ENCODE measurements at regions not wholly inside any gene's neighbourhood (a gene's known extent, or its start where the extent isn't known, plus 50 kb on each side); places are given as distances from the start of the nearest gene placed in this dataset.

- intact Hi-C loops (cut with DNase I, micrococcal nuclease) = no loop called here
- no peak for DNase-seq
- ATAC-seq = no peak
Observed at GRCh38 chr4:129900430-129900953, 804.5 kb downstream of the C4orf33 start.

GRCh38 chr4:129901205-129901604 is 805.3 kb downstream of the C4orf33 start:
- intact Hi-C loops (cut with DNase I, micrococcal nuclease) = no loop called here
- ATAC-seq (no peak), DNase-seq (no peak)

GRCh38 chr4:129903861-129904260 is 807.9 kb downstream of the C4orf33 start:
- DNase-seq (no peak), ATAC-seq (no peak)
- intact Hi-C loops (cut with DNase I, micrococcal nuclease) = no loop called here

- DNase-seq (no peak), ATAC-seq (no peak)
- intact Hi-C loops (cut with DNase I, micrococcal nuclease) = no loop called here
Observed at GRCh38 chr4:129905256-129905655, 809.3 kb downstream of the C4orf33 start.

DNA sequence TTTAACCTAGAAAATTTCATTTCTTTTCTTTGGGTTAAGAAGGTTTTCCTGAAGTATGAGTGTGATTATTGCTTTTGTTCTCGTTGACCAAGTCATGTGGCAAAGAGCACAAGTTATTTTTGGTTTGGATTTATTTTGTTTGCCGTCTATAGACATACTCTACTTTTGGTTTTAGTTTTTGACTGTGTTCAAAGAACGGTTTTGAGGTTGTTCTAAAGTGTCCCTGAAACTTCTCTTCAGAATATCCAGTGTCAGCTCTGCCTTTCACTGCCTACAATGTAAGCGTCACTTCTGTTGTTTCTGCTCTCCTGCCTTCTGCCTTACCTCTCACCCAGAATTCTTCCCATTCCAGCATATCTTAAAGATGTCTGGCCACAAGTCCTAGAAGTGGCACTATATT is 812.2 kb downstream of the C4orf33 start:
- intact Hi-C loops (cut with DNase I, micrococcal nuclease) = no loop called here
- DNase-seq = no peak
- ATAC-seq = no peak

GRCh38 chr4:129916991-129917390 is 821.0 kb downstream of the C4orf33 start:
- intact Hi-C loops (cut with DNase I, micrococcal nuclease) = no loop called here
- DNase-seq (no peak), ATAC-seq (no peak)

GRCh38 chr4:129917651-129918050 is 821.7 kb downstream of the C4orf33 start:
- intact Hi-C loops (cut with DNase I, micrococcal nuclease) = no loop called here
- ATAC-seq (no peak), DNase-seq (no peak)

GRCh38 chr4:129926936-129927335 is 831.0 kb downstream of the C4orf33 start:
- DNase-seq = no peak
- ATAC-seq = no peak
- intact Hi-C loops (cut with DNase I, micrococcal nuclease) = no loop called here

GRCh38 chr4:129929052-129929451 is 833.1 kb downstream of the C4orf33 start:
- DNase-seq (no peak), ATAC-seq (no peak)
- intact Hi-C loops (cut with DNase I, micrococcal nuclease) = no loop called here

GRCh38 chr4:129929984-129930383 is 834.0 kb downstream of the C4orf33 start:
- ATAC-seq = no peak
- intact Hi-C loops (cut with DNase I, micrococcal nuclease) = no loop called here

DNA sequence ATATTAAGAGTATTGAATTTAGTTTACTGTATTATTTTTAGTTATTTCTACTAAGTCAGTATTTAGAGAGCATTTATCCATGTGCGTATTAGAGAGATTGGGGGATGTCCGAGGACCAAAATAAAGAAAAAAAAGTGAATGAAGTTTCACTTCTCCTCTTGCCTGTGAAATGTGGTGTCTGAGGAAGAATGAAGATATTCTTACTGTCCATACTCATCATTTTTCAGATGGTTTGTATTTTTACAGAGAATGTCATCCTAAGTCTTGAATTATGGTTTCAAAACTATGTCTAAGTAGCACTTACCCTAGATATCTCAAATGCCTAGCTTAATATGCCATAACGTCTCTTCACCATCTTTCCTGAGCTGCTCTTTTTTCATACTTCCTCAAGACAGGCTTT is 854.3 kb downstream of the C4orf33 start:
- DNase-seq (no peak), ATAC-seq (no peak)
- intact Hi-C loops (cut with DNase I, micrococcal nuclease) = no loop called here

More at GRCh38 chr4:129929984-129930383, 834.0 kb downstream of the C4orf33 start:
- no peak for DNase-seq

- no peak for ATAC-seq
- intact Hi-C loops (cut with DNase I, micrococcal nuclease) = no loop called here
- no peak for DNase-seq
Observed at GRCh38 chr4:129966175-129966574, 870.2 kb downstream of the C4orf33 start.

- DNase-seq (no peak), ATAC-seq (no peak)
- intact Hi-C loops (cut with DNase I, micrococcal nuclease) = no loop called here
Observed at GRCh38 chr4:129968366-129968765, 872.4 kb downstream of the C4orf33 start.

DNA sequence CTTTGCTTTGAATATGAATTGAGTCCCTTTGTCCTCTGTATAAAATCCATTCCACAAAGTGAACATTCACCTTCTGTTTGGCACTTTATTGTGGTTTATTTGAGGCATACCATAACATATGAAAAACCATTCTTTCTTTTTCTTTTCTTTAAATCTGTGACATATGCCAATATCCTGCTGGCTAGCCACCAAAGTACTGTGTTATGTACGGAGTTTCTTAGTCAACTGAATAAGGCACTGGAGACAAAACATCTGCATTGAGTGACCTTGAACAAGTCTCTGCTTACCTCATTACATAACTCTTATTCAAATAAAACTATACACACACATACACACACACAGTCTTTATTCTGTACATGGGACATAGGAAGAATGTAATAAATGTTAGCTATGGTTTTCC is 872.8 kb downstream of the C4orf33 start:
- ATAC-seq (no peak), DNase-seq (no peak)
- intact Hi-C loops (cut with DNase I, micrococcal nuclease) = no loop called here

- ATAC-seq = no peak
- intact Hi-C loops (cut with DNase I, micrococcal nuclease) = no loop called here
Observed at GRCh38 chr4:129970801-129971200, 874.8 kb downstream of the C4orf33 start.

DNA sequence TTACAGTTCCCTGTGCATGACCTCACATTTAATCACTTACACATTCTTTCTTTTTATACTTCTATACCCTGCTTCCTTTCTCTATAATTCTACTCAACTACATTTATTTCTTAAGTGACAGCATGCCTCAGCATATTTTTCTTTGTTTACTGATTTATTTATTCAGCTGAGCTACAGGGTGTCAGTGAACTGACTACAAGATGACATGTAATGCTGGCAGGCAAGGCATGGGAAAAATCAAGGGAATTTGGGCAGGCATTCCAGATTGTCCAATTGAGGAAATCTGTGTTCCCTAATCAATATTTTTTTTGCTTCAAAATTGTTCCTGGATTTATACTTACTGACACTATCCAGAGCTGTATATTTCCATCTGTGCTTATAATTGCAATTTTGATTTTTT is 875.5 kb downstream of the C4orf33 start:
- DNase-seq (no peak), ATAC-seq (no peak)
- intact Hi-C loops (cut with DNase I, micrococcal nuclease) = no loop called here

More at GRCh38 chr4:129970801-129971200, 874.8 kb downstream of the C4orf33 start:
- DNase-seq = no peak

DNA sequence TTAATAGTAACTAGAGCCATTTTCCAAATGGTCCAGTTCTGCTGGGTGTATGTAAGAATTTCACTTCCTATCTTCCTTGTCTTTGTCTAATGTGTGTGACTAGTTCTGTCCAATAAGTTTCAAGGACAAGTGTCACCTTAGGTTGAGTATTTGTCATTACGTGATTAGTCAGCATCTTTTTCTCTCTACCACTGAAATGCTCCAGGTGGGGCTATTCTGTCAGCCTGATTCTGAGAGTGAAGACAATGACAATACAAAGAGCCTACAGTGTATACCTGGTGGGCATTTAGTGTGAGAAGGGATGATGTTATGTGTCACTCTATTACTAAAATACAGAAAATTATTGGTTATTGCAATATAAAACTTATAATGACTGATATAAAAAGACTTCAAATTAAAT is 876.3 kb downstream of the C4orf33 start:
- ATAC-seq (no peak), DNase-seq (no peak)
- intact Hi-C loops (cut with DNase I, micrococcal nuclease) = no loop called here

DNA sequence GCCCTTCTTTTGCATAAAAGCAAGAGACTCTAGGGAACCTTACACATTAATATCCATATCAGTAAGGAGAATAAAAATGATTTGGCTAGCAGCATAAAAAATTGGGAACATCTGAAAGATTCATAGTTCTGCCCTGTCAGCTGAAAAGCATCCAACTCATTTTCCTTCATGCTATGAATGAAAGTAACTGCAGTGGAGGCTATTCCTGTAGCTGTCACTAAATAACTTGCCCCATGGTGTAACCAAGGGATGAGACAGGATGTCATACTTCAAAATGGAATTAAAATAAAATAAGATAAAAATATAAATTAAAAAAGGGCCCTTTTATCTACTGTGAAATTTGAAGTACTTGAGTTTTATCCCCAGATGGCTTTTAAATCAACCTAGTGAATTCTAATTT is 878.8 kb downstream of the C4orf33 start:
- intact Hi-C loops (cut with DNase I, micrococcal nuclease) = no loop called here
- DNase-seq (no peak), ATAC-seq (no peak)

DNA sequence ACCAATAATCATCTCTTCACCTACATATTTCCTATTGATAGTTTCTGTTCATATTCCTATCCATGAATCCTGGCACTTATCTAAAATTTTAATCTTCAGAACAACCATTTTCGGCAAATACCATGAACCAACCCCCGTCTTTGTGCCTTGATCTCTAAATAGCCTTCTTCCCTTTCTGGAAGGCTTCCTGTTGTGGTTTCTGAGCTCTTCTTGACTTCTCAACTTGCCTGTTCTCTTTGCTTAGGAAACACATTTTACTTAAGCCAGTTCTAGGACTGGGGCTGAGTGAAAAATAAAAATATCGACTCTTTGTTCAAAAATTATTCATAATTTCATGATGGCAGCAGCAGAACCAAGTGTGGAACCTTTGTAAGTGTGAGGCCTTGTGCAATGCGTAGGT is 882.4 kb downstream of the C4orf33 start:
- no peak for DNase-seq
- intact Hi-C loops (cut with DNase I, micrococcal nuclease) = no loop called here
- ATAC-seq = no peak

- ATAC-seq (no peak), DNase-seq (no peak)
- intact Hi-C loops (cut with DNase I, micrococcal nuclease) = no loop called here
Observed at GRCh38 chr4:129988957-129989356, 893.0 kb downstream of the C4orf33 start.

- DNase-seq (no peak), ATAC-seq (no peak)
- intact Hi-C loops (cut with DNase I, micrococcal nuclease) = no loop called here
Observed at GRCh38 chr4:129994715-129995114, 898.8 kb downstream of the C4orf33 start.

All from left colon (tissue), 2 donors.